ENCODE measurements at regions not wholly inside any gene's neighbourhood (a gene's known extent, or its start where the extent isn't known, plus 50 kb on each side); places are given as distances from the start of the nearest gene placed in this dataset.

- no peak for DNase-seq
Measured at GRCh38 chr15:37261685-37262084, 161.3 kb upstream of the MEIS2 start.

- no peak for DNase-seq
Measured at GRCh38 chr15:37262922-37263608, 162.7 kb upstream of the MEIS2 start.

GRCh38 chr15:37289109-37289765, 188.9 kb upstream of the MEIS2 start:
- DNase-seq: no peak

- no peak for DNase-seq
Measured at GRCh38 chr15:37291920-37292319, 191.6 kb upstream of the MEIS2 start.

- no peak for DNase-seq
Measured at GRCh38 chr15:37298271-37298670, 197.9 kb upstream of the MEIS2 start.

GRCh38 chr15:37339437-37339836, 239.1 kb upstream of the MEIS2 start:
- no peak for DNase-seq

- DNase-seq: no peak
Measured at GRCh38 chr15:37339856-37340255, 239.5 kb upstream of the MEIS2 start.

- DNase-seq: no peak
Measured at GRCh38 chr15:37340438-37340837, 240.1 kb upstream of the MEIS2 start.

GRCh38 chr15:37359101-37359892, 258.9 kb upstream of the MEIS2 start:
- no peak for DNase-seq

GRCh38 chr15:37359893-37360290, 259.5 kb upstream of the MEIS2 start:
- DNase-seq: no peak

- DNase-seq: no peak
Measured at GRCh38 chr15:37360724-37361123, 260.4 kb upstream of the MEIS2 start.

GRCh38 chr15:37361621-37362020, 261.3 kb upstream of the MEIS2 start:
- no peak for DNase-seq

- DNase-seq: no peak
Measured at GRCh38 chr15:37362414-37362813, 262.1 kb upstream of the MEIS2 start.

GRCh38 chr15:37368961-37369360, 268.6 kb upstream of the MEIS2 start:
- DNase-seq: no peak

GRCh38 chr15:37370941-37371340, 270.6 kb upstream of the MEIS2 start:
- no peak for DNase-seq

- DNase-seq: no peak
Measured at GRCh38 chr15:37372064-37372463, 271.7 kb upstream of the MEIS2 start.

- no peak for DNase-seq
Measured at GRCh38 chr15:37375519-37375918, 275.2 kb upstream of the MEIS2 start.

- DNase-seq: no peak
Measured at GRCh38 chr15:37377428-37377827, 277.1 kb upstream of the MEIS2 start.

GRCh38 chr15:37394402-37395099, 294.2 kb upstream of the MEIS2 start:
- no peak for DNase-seq

GRCh38 chr15:37395100-37395468, 294.7 kb upstream of the MEIS2 start:
- DNase-seq: no peak

GRCh38 chr15:37397266-37398022, 297.1 kb upstream of the MEIS2 start:
- DNase-seq: no peak

- DNase-seq: no peak
Measured at GRCh38 chr15:37416103-37416502, 315.8 kb upstream of the MEIS2 start.

GRCh38 chr15:37425541-37425940, 325.2 kb upstream of the MEIS2 start:
- DNase-seq: no peak

Data from activated CD4-positive, alpha-beta T cell treated with anti-CD3 and anti-CD28 coated beads for 4 hours (primary cell).